CD14-positive monocyte (primary cell): ENCODE measurements at regions not wholly inside any gene's neighbourhood (a gene's known extent, or its start where the extent isn't known, plus 50 kb on each side); places are given as distances from the start of the nearest gene placed in this dataset.

Source experiments
- DNase-seq, 3 donors: peaks; one replicate each; pipeline ENCODE4 v3.0.0-alpha.2; 2011 to 2022
- H2AFZ ChIP-seq: 2 replicates; pipeline ENCODE4 v1.6.0; 2012; ENCODE audit warnings: mild to moderate bottlenecking, low read depth, low read length, inconsistent platforms; ENCODE audit not compliant: insufficient read depth, poor library complexity, severe bottlenecking
- H3K27ac ChIP-seq, 2 donors: 1 replicate in 1 of 2; 2 replicates in 1 of 2; pipeline ENCODE4 v1.5.1; 2012 to 2013; ENCODE audit warnings: low read length in 2 of 2, control low read depth in 1 of 2, inconsistent platforms in 1 of 2, low read depth in 1 of 2, mild to moderate bottlenecking in 1 of 2
- H3K27me3 ChIP-seq, 2 donors: one replicate each; pipeline versions ENCODE4 v1.6.0 to v1.6.1; 2011 to 2013; ENCODE audit warnings: low read length in 2 of 2; ENCODE audit not compliant: control insufficient read depth in 2 of 2, insufficient read depth in 2 of 2
- H3K36me3 ChIP-seq, 2 donors: replicated peaks in 1 of 2; 1 replicate in 1 of 2; 2 replicates in 1 of 2; pipeline versions ENCODE4 v1.5.1 to v1.6.1; 2012 to 2013; ENCODE audit warnings: low read length in 2 of 2, control low read depth in 1 of 2, inconsistent platforms in 1 of 2, mild to moderate bottlenecking in 1 of 2; ENCODE audit not compliant: insufficient read depth in 2 of 2, control insufficient read depth in 1 of 2
- H3K4me1 ChIP-seq, 2 donors: 1 replicate in 1 of 2; 2 replicates in 1 of 2; pipeline versions ENCODE4 v1.5.1 to v1.6.1; 2012 to 2013; ENCODE audit warnings: low read length in 2 of 2, control low read depth in 1 of 2, inconsistent platforms in 1 of 2, mild to moderate bottlenecking in 1 of 2, moderate library complexity in 1 of 2; ENCODE audit not compliant: insufficient read depth in 2 of 2, control insufficient read depth in 1 of 2
- H3K4me2 ChIP-seq: replicated peaks from 2 replicates; pipeline ENCODE3; 2012; ENCODE audit warnings: low read length, moderate library complexity, mild to moderate bottlenecking; ENCODE audit not compliant: poor library complexity, severe bottlenecking; ENCODE audit errors: extremely low read depth
- H3K4me3 ChIP-seq, 3 experiments: fragments of 200-600 bp in 1 of 3; sonication (generic) in 1 of 3; replicated peaks in 1 of 3; 1 replicate in 2 of 3; 2 replicates in 1 of 3; pipeline ENCODE4 v1.5.1; 2011 to 2013; ENCODE audit warnings: low read length in 3 of 3, mild to moderate bottlenecking in 3 of 3, control low read depth in 2 of 3, low read depth in 2 of 3, inconsistent platforms in 1 of 3, moderate library complexity in 1 of 3
- H3K79me2 ChIP-seq: 2 replicates; pipeline ENCODE4 v1.6.0; 2012; ENCODE audit warnings: mild to moderate bottlenecking, control low read depth, inconsistent platforms, low read length, moderate library complexity; ENCODE audit not compliant: insufficient read depth
- H3K9ac ChIP-seq: 2 replicates; pipeline ENCODE4 v1.6.0; 2017; ENCODE audit warnings: low read length, mild to moderate bottlenecking; ENCODE audit not compliant: insufficient read depth, poor library complexity, severe bottlenecking
- H3K9me3 ChIP-seq, 2 donors: replicated peaks in 1 of 2; 1 replicate in 1 of 2; 2 replicates in 1 of 2; pipeline versions ENCODE4 v1.5.1 to v1.6.1; 2012 to 2013; ENCODE audit warnings: low read length in 2 of 2, control low read depth in 1 of 2; ENCODE audit not compliant: control insufficient read depth in 1 of 2, insufficient read depth in 1 of 2
- H4K20me1 ChIP-seq: 2 replicates; pipeline ENCODE4 v1.6.0; 2012; ENCODE audit warnings: mild to moderate bottlenecking, low read length, control low read depth, moderate library complexity; ENCODE audit not compliant: insufficient read depth
- H3K27ac Mint-ChIP-seq, 7 donors: one replicate each; pipeline ENCODE4 v1.8.0; 2020; ENCODE audit warnings: mild to moderate bottlenecking in 7 of 7, mixed read lengths in 7 of 7, moderate library complexity in 6 of 7, inconsistent platforms in 2 of 7
- H3K27me3 Mint-ChIP-seq, 3 donors: one replicate each; pipeline ENCODE4 v1.8.0; 2021 to 2022; ENCODE audit warnings: low read depth in 3 of 3, mild to moderate bottlenecking in 3 of 3, mixed read lengths in 3 of 3, moderate library complexity in 3 of 3, inconsistent platforms in 1 of 3
- H3K36me3 Mint-ChIP-seq, 2 donors: one replicate each; pipeline ENCODE4 v1.8.0; 2020; ENCODE audit warnings: mixed read lengths in 2 of 2, inconsistent platforms in 1 of 2, mild to moderate bottlenecking in 1 of 2
- H3K4me1 Mint-ChIP-seq: one replicate; pipeline ENCODE4 v1.8.0; 2020; ENCODE audit warnings: mild to moderate bottlenecking, mixed read lengths
- H3K4me3 Mint-ChIP-seq, 2 donors: one replicate each; pipeline ENCODE4 v1.8.0; 2020; ENCODE audit warnings: mild to moderate bottlenecking in 2 of 2, mixed read lengths in 2 of 2, moderate library complexity in 1 of 2
- H3K9me3 Mint-ChIP-seq, 7 donors: one replicate each; pipeline ENCODE4 v1.8.0; 2020 to 2022; ENCODE audit warnings: mixed read lengths in 7 of 7, mild to moderate bottlenecking in 6 of 7, moderate library complexity in 6 of 7, inconsistent platforms in 2 of 7
- CTCF ChIP-seq: fragments of 200-600 bp; IDR thresholded peaks from one replicate; pipeline ENCODE4 v1.8.0; 2022; ENCODE audit warnings: antibody characterized with exemption, mild to moderate bottlenecking
- WGBS: methylation state at CpG from one replicate; pipeline ENCODE4 v1.1.5; 2013; ENCODE audit warnings: missing lambda C conversion rate; ENCODE audit not compliant: insufficient coverage; 5-methylcytosine and 5-hydroxymethylcytosine counted together
- intact Hi-C, 2 donors: fragments of 100-400 bp; cut with micrococcal nuclease; formaldehyde crosslinking; loops; one replicate each; pipeline versions ENCODE4 v1.15.0 to v1.15.1; 2023

- Histone ChIP-seq H3K4me3 (no peak overlapping the region), H3K4me1 (no peaks in the 10 kb centered on the region), H3K36me3 (no peaks in the 10 kb centered on the region), H3K9ac (no peak overlapping the region), H4K20me1 (no peaks in the 10 kb centered on the region), H2AFZ (no peak overlapping the region), H3K4me2 (no peak overlapping the region), H3K27me3 (no peaks in the 10 kb centered on the region), H3K9me3 (no peaks in the 10 kb centered on the region), H3K79me2 (no peaks in the 10 kb centered on the region), H3K27ac (no peak overlapping the region)
- TF ChIP-seq CTCF: no peak
- Mint-ChIP-seq H3K27me3 (no peaks in the 10 kb centered on the region), H3K4me1 (no peaks in the 10 kb centered on the region), H3K36me3 (no peaks in the 10 kb centered on the region), H3K4me3 (no peak overlapping the region), H3K27ac (no peak overlapping the region), H3K9me3 (peaks cover 0 to 1% (median 0%) of the 10 kb centered on the region in 7 donors)
- no peak for DNase-seq
- intact Hi-C loops: no loop called here
- WGBS: 60% methylated on average over 1 of the region's 3 CpGs
Measured at GRCh38 chr6:122052346-122052900, 347.0 kb upstream of the HSF2 start.

- intact Hi-C loops: no loop called here
- no peaks in the 10 kb centered on the region for H3K79me2 ChIP-seq
- Mint-ChIP-seq H3K27me3 (no peaks in the 10 kb centered on the region), H3K27ac (no peak overlapping the region), H3K36me3 (no peaks in the 10 kb centered on the region), H3K4me1 (no peaks in the 10 kb centered on the region), H3K9me3 (peaks cover 0 to 3% (median 0%) of the 10 kb centered on the region in 7 donors), H3K4me3 (no peak overlapping the region)
- WGBS: no CpG with 5 or more reads among the region's 4 CpGs
- H3K9me3 ChIP-seq: no peaks in the 10 kb centered on the region
- no peaks in the 10 kb centered on the region for H3K4me1 ChIP-seq
- H3K36me3 ChIP-seq: no peaks in the 10 kb centered on the region
- H4K20me1 ChIP-seq: no peaks in the 10 kb centered on the region
- no peak overlapping the region for H3K4me2 ChIP-seq
- no peaks in the 10 kb centered on the region for H3K27me3 ChIP-seq
- H3K27ac ChIP-seq: no peak overlapping the region
- no peak for TF ChIP-seq CTCF
- no peak overlapping the region for H2AFZ ChIP-seq
- no peak overlapping the region for H3K9ac ChIP-seq
- no peak overlapping the region for H3K4me3 ChIP-seq
- no peak for DNase-seq
Measured at GRCh38 chr6:122059918-122060317, 339.5 kb upstream of the HSF2 start.
